ENCODE measurements at regions not wholly inside any gene's neighbourhood (a gene's known extent, or its start where the extent isn't known, plus 50 kb on each side); places are given as distances from the start of the nearest gene placed in this dataset.

DNA sequence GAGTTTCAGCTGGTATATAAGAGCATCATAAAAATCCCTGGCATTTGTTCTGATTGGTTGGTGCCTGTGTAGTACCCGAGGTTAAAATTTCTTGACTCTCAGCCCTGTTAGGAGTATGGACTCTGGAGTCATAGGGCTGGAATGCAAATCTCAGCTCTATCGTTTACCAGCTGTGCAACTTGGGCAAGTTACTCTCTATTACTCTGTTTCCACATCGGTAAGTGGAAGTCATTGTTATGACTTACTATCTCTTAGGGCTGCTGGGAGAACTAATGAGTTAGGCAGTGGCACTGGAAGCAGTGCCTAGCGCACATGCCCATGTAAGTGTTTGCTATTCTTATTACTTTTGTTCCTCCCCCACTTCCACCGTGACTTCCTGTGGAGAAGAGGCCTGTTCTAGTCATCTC, 141.6 kb downstream of the BOD1 start:
- TF ChIP-seq POLR2A (IDR thresholded peaks at IDR 0.05) (no peak), CTCF (IDR thresholded peaks at IDR 0.05) (no peak)
